ENCODE measurements at regions not wholly inside any gene's neighbourhood (a gene's known extent, or its start where the extent isn't known, plus 50 kb on each side); places are given as distances from the start of the nearest gene placed in this dataset.

- TF ChIP-seq CTCF (IDR thresholded peaks at IDR 0.05) (no peak), POLR2A (IDR thresholded peaks at IDR 0.05; ENCODE audit: low read depth) (no peak), POLR2AphosphoS5 (IDR thresholded peaks at IDR 0.05) (no peak), EP300 (IDR thresholded peaks at IDR 0.05) (no peak)
These were observed 75.0 kb upstream of the PPP1R26 start for GRCh38 chr9:135404451-135405144.
